ENCODE measurements at regions not wholly inside any gene's neighbourhood (a gene's known extent, or its start where the extent isn't known, plus 50 kb on each side); places are given as distances from the start of the nearest gene placed in this dataset.
A peak's percentile ranks its signal among the peaks of the same experiment; 100 is the strongest.
"Not testable (repeated sequence)": the region's sequence is repeated elsewhere in the genome, so short reads cannot be mapped to it uniquely, and the experiment has no call there.

DNA sequence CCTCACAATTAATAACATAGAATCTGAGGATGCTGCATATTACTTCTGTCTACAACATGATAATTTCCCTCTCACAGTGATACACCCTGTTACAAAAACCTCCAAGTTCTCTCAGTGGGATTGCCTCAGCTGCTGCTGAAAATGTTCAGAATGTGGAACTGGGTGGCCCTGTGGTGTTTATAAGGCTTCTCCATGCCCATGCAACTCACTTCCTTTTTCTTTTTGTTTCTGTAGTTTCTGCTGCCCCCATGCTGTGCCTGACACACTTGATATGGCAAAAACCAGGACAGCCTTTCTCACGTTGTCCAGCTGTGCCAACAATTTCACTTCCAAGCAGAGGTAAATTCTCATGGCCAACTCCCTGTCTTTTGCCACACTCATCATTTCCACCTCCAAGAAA lies 206.2 kb downstream of the RPIA start:
- TF ChIP-seq CSDC2 (CRISPR knock-in tag; IDR thresholded peaks at IDR 0.05), result no peak
- no peak for ATAC-seq

- TF ChIP-seq ISL1 (CRISPR knock-in tag; IDR thresholded peaks at IDR 0.05) (no peak), ZC3H10 (CRISPR knock-in tag; IDR thresholded peaks at IDR 0.05) (no peak), CREB5 (CRISPR knock-in tag; IDR thresholded peaks at IDR 0.05; ENCODE audit: low read depth) (no peak), CSDC2 (CRISPR knock-in tag; IDR thresholded peaks at IDR 0.05) (no peak), PPARA (CRISPR knock-in tag; IDR thresholded peaks at IDR 0.05; ENCODE audit: borderline replicate concordance) (no peak), POU6F1 (CRISPR knock-in tag; IDR thresholded peaks at IDR 0.05; ENCODE audit: borderline replicate concordance, low read depth) (no peak), TCF4 (CRISPR knock-in tag; IDR thresholded peaks at IDR 0.05; ENCODE audit: borderline replicate concordance) (no peak)
- TF ChIP-seq, protein P1, sequence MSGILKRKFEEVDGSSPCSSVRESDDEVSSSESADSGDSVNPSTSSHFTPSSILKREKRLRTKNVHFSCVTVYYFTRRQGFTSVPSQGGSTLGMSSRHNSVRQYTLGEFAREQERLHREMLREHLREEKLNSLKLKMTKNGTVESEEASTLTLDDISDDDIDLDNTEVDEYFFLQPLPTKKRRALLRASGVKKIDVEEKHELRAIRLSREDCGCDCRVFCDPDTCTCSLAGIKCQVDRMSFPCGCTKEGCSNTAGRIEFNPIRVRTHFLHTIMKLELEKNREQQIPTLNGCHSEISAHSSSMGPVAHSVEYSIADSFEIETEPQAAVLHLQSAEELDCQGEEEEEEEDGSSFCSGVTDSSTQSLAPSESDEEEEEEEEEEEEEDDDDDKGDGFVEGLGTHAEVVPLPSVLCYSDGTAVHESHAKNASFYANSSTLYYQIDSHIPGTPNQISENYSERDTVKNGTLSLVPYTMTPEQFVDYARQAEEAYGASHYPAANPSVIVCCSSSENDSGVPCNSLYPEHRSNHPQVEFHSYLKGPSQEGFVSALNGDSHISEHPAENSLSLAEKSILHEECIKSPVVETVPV (CRISPR knock-in tag; IDR thresholded peaks at IDR 0.05), result no peak
- peak; percentile 84 for ATAC-seq
Observed at GRCh38 chr2:88903749-88904353, 212.4 kb downstream of the RPIA start.

- no peak for ATAC-seq
- no peak for TF ChIP-seq ISL1 (CRISPR knock-in tag; IDR thresholded peaks at IDR 0.05)
- TF ChIP-seq ZNF70 (CRISPR knock-in tag; IDR thresholded peaks at IDR 0.05), result no peak
- no peak for TF ChIP-seq ARNTL (CRISPR knock-in tag; IDR thresholded peaks at IDR 0.05; ENCODE audit: borderline replicate concordance, low read depth)
- no peak for TF ChIP-seq CSDC2 (CRISPR knock-in tag; IDR thresholded peaks at IDR 0.05)
- no peak for TF ChIP-seq ZFP30 (CRISPR knock-in tag; IDR thresholded peaks at IDR 0.05)
- TF ChIP-seq ZC3H10 (CRISPR knock-in tag; IDR thresholded peaks at IDR 0.05), result no peak
- TF ChIP-seq PPARA (CRISPR knock-in tag; IDR thresholded peaks at IDR 0.05; ENCODE audit: borderline replicate concordance), result no peak
- TF ChIP-seq SNAI2 (CRISPR knock-in tag; IDR thresholded peaks at IDR 0.05), result no peak
- TF ChIP-seq, protein P1 (CRISPR knock-in tag; IDR thresholded peaks at IDR 0.05), result no peak
- no peak for TF ChIP-seq TOX (CRISPR knock-in tag; IDR thresholded peaks at IDR 0.05; ENCODE audit: borderline replicate concordance)
- TF ChIP-seq TSHZ2 (CRISPR knock-in tag; IDR thresholded peaks at IDR 0.05), result no peak
- TF ChIP-seq BACH2 (CRISPR knock-in tag; IDR thresholded peaks at IDR 0.05; ENCODE audit: borderline replicate concordance), result no peak
Observed at GRCh38 chr2:88913280-88913679, 221.8 kb downstream of the RPIA start.

DNA sequence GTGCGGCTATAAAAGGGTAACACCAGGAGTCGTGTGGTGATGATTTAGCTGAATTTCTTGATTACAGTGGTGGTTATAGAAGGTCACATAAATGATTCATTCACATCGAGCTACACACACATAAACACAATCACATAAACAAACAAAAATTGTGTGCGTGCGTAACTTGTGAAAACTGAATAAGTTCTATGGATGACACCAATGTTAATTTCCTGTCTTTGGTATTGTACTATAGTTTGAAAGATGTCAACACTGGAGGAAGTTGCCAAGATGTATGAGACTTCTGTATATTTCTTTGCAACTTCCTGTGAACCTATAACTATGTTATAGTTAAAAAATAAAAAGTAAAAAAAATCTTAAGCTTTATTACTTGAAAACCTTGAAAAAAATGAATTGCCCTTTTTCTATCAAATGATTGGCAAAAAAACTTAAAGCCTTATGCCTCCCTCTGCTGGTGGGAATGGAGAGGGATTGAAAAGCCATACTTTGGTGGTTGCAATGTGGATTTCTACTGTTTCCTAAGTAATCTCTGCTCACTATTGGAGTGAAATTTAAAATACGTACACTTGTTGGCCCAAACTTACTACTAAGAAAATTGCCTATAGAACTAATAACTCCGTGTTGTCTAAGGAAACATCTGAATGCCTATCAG lies 227.7 kb downstream of the RPIA start:
- peak; percentile 75 for ATAC-seq
- no peak for TF ChIP-seq ZFP3 (CRISPR knock-in tag; IDR thresholded peaks at IDR 0.05)
- no peak for TF ChIP-seq PATZ1 (CRISPR knock-in tag; IDR thresholded peaks at IDR 0.05; ENCODE audit: borderline replicate concordance)
- TF ChIP-seq ESRRG (CRISPR knock-in tag; IDR thresholded peaks at IDR 0.05), result no peak
- TF ChIP-seq, protein P1 (CRISPR knock-in tag; IDR thresholded peaks at IDR 0.05), result no peak

GRCh38 chr2:88920399-88920798 lies 228.9 kb downstream of the RPIA start:
- not testable (repeated sequence) for ATAC-seq
